GM12872 (cell line): ENCODE measurements at regions not wholly inside any gene's neighbourhood (a gene's known extent, or its start where the extent isn't known, plus 50 kb on each side); places are given as distances from the start of the nearest gene placed in this dataset.

Experiments
- CTCF ChIP-seq: IDR thresholded peaks from 3 replicates; pipeline ENCODE4 v1.5.1; 2011; ENCODE audit warnings: low read depth, mild to moderate bottlenecking, low read length, moderate library complexity; ENCODE audit not compliant: insufficient read depth

GRCh38 chr3:26229801-26230200, 392.8 kb upstream of the LRRC3B start:
- no peak for TF ChIP-seq CTCF

- TF ChIP-seq CTCF: no peak
Observed at GRCh38 chr3:26233374-26233773, 389.2 kb upstream of the LRRC3B start.

- TF ChIP-seq CTCF: no peak
Observed at GRCh38 chr3:26236531-26236930, 386.0 kb upstream of the LRRC3B start.

- TF ChIP-seq CTCF: no peak
Observed at GRCh38 chr3:26237036-26237682, 385.4 kb upstream of the LRRC3B start.

- TF ChIP-seq CTCF: no peak
Observed at GRCh38 chr3:26245236-26245635, 377.3 kb upstream of the LRRC3B start.

- TF ChIP-seq CTCF: no peak
Observed at GRCh38 chr3:26246901-26247300, 375.7 kb upstream of the LRRC3B start.

GRCh38 chr3:26247712-26248111, 374.9 kb upstream of the LRRC3B start:
- no peak for TF ChIP-seq CTCF
